ENCODE measurements at regions not wholly inside any gene's neighbourhood (a gene's known extent, or its start where the extent isn't known, plus 50 kb on each side); places are given as distances from the start of the nearest gene placed in this dataset.

DNA sequence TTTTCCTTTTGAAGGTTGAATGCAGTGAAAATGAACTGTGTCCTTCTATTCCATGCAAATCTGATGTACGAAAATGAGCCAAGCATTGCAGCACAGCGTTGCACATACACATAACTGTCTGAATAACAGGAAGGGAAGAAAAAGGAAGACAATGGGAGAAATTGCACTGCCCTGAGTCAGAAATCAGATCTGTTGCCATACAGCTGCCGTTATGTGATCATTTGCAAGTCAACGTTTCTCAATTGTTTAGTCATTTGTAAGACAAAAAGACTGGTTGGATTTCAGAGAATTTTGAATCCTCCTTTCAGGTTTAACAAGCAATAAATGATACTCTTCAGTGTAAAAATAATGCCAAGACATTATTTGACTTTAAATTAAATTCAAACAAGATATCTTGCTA, 284.1 kb downstream of the DSEL start:
- H3K27me3 ChIP-seq = no peaks in the 10 kb centered on the region
- no peak overlapping the region for H3K4me3 ChIP-seq
- intact Hi-C loops (cut with DNase I) = no loop called here
- no peaks in the 10 kb centered on the region for H3K4me1 ChIP-seq
- no peak overlapping the region for H3K27ac ChIP-seq
- TF ChIP-seq, protein P1, sequence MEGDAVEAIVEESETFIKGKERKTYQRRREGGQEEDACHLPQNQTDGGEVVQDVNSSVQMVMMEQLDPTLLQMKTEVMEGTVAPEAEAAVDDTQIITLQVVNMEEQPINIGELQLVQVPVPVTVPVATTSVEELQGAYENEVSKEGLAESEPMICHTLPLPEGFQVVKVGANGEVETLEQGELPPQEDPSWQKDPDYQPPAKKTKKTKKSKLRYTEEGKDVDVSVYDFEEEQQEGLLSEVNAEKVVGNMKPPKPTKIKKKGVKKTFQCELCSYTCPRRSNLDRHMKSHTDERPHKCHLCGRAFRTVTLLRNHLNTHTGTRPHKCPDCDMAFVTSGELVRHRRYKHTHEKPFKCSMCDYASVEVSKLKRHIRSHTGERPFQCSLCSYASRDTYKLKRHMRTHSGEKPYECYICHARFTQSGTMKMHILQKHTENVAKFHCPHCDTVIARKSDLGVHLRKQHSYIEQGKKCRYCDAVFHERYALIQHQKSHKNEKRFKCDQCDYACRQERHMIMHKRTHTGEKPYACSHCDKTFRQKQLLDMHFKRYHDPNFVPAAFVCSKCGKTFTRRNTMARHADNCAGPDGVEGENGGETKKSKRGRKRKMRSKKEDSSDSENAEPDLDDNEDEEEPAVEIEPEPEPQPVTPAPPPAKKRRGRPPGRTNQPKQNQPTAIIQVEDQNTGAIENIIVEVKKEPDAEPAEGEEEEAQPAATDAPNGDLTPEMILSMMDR (IDR thresholded peaks at IDR 0.05) = no peak
- H3K36me3 ChIP-seq = no peaks in the 10 kb centered on the region
- ATAC-seq = no peak
- H3K9me3 ChIP-seq = no peaks in the 10 kb centered on the region
- DNase-seq = no peak

DNA sequence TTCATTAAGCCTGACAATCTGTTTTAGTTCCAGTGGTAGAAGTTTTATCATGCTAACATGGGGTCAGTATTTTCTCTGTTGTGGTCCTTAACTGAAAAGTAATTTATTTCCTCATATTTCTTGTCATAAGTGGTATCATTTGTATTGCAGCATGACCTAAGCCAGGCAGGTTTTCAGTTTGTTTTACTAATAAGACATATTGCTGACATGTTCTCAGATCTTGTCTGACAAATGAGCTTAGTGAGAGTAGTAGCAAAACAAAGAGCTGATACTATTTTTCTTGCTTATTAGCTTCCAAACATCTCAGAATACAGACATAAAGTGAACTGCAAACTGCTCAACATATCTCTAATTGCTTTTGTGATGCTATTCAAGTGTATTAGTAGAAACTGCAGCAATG, 293.6 kb downstream of the DSEL start:
- ATAC-seq = no peak
- Histone ChIP-seq H3K4me3 (no peak overlapping the region), H3K9me3 (no peaks in the 10 kb centered on the region), H3K27me3 (no peaks in the 10 kb centered on the region), H3K4me1 (no peaks in the 10 kb centered on the region), H3K27ac (no peak overlapping the region), H3K36me3 (no peaks in the 10 kb centered on the region)
- intact Hi-C loops (cut with DNase I) = no loop called here
- DNase-seq = no peak
- TF ChIP-seq, protein P1 (IDR thresholded peaks at IDR 0.05) = no peak

DNA sequence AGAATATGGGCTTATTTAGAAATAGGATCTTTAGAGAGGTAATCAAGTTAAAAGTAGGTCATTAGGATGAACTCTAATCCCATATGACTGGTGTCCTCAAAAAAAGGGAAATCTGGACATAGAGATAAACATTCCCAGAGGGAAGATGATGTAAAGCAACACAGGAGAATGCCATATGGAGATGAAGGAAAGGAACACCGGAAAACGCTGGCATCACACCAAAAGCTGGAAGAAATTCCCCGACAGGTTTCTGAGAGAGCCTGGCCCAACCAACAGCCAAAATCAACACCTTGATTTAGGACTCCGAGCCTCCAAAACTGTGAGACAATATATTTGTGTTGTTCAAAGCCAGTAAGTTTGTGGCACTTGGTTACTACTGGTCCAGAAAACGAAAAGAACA, 296.7 kb downstream of the DSEL start:
- ATAC-seq = no peak
- intact Hi-C loops (cut with DNase I) = no loop called here
- no peak for DNase-seq
- Histone ChIP-seq H3K27me3 (no peaks in the 10 kb centered on the region), H3K4me3 (no peak overlapping the region), H3K36me3 (no peaks in the 10 kb centered on the region), H3K27ac (no peak overlapping the region), H3K4me1 (no peaks in the 10 kb centered on the region), H3K9me3 (no peaks in the 10 kb centered on the region)
- TF ChIP-seq, protein P1 (IDR thresholded peaks at IDR 0.05) = no peak

GRCh38 chr18:67218556-67218955, 298.0 kb downstream of the DSEL start:
- Histone ChIP-seq H3K27me3 (no peaks in the 10 kb centered on the region), H3K4me3 (no peak overlapping the region), H3K36me3 (no peaks in the 10 kb centered on the region), H3K4me1 (no peaks in the 10 kb centered on the region), H3K27ac (no peak overlapping the region), H3K9me3 (no peaks in the 10 kb centered on the region)
- intact Hi-C loops (cut with DNase I) = no loop called here
- no peak for ATAC-seq
- TF ChIP-seq, protein P1 (IDR thresholded peaks at IDR 0.05) = no peak
- no peak for DNase-seq

DNA sequence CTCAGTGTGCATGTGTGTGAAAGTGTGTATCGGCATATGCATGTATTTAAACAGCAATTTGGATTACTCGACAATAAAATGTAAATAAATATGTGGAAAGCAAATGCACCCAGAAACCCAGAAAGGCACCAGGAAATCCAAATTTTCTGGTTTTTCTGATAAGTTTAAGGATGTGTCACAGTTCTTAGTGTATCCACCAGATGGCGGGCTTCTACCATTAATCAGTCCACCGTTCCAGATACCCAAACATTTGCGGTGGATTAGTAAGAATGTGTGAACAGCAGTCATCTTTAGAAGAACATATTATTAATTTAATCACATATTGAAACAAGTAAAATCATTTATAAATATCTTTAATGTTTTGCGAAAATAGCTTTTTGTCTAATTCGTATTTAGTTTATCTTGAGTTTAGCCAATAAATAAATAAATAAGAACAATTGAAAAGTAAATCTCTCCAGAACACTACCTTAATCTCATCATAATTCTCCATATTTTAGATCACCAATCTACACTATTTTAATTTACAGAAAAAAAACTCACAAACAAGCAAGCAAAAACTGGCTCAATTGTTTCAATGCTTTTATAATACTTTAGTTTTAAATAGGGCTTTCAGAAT, 298.9 kb downstream of the DSEL start:
- Histone ChIP-seq H3K9me3 (no peaks in the 10 kb centered on the region), H3K4me3 (no peak overlapping the region), H3K4me1 (no peaks in the 10 kb centered on the region), H3K27ac (no peak overlapping the region), H3K36me3 (no peaks in the 10 kb centered on the region), H3K27me3 (no peaks in the 10 kb centered on the region)
- intact Hi-C loops (cut with DNase I) = no loop called here
- ATAC-seq = peak; percentile 87
- no peak for DNase-seq
- TF ChIP-seq, protein P1 (IDR thresholded peaks at IDR 0.05) = peak; percentile 83

DNA sequence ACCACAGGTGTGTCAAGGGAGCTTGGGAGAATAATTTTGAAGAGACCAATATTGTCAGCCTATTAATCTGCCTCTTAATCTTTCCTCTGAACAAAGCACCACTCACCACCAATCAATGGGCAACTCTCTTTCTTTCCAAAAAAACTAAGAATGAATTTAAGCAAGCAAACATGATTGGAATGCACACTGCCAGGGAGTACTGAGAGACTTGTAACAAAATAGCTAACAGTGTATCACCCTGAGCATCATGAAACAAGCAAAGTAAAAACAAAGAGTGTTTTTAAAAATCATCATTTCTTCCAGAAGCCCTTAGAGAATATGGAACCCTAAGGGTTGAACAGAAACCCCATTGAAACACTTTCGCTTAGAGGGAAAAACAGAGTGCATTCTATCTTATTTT, 299.7 kb downstream of the DSEL start:
- Histone ChIP-seq H3K4me1 (no peaks in the 10 kb centered on the region), H3K4me3 (no peak overlapping the region), H3K27ac (no peak overlapping the region), H3K27me3 (no peaks in the 10 kb centered on the region), H3K36me3 (no peaks in the 10 kb centered on the region), H3K9me3 (no peaks in the 10 kb centered on the region)
- ATAC-seq = no peak
- TF ChIP-seq, protein P1 (IDR thresholded peaks at IDR 0.05) = no peak
- intact Hi-C loops (cut with DNase I) = no loop called here
- no peak for DNase-seq

Measured in upper lobe of right lung (tissue), 1 donor.